Stomach (tissue), 4 donors: ENCODE measurements at regions not wholly inside any gene's neighbourhood (a gene's known extent, or its start where the extent isn't known, plus 50 kb on each side); places are given as distances from the start of the nearest gene placed in this dataset.

Experiments
- POLR2A ChIP-seq, 4 donors: fragments of 450-650 bp; IDR thresholded peaks; one replicate each; pipeline ENCODE4 v1.6.1; 2016; ENCODE audit warnings: antibody characterized with exemption in 4 of 4, control low read depth in 2 of 4, mild to moderate bottlenecking in 1 of 4, moderate library complexity in 1 of 4
- POLR2AphosphoS5 ChIP-seq, 3 donors: sonication (generic); formaldehyde crosslinking; IDR thresholded peaks; one replicate each; pipeline ENCODE4 v1.6.1; 2016; ENCODE audit warnings: antibody characterized with exemption in 3 of 3
- TF ChIP-seq, protein P1 (sequence below), 7 experiments: fragments of 450-650 bp in 4 of 7; fragments of 200-600 bp in 3 of 7; sonication (generic) in 3 of 7; IDR thresholded peaks; one replicate each; pipeline ENCODE4 v1.5.1; 2016 to 2019; ENCODE audit warnings: antibody characterized with exemption in 7 of 7, control low read depth in 2 of 7, mild to moderate bottlenecking in 1 of 7

DNA sequence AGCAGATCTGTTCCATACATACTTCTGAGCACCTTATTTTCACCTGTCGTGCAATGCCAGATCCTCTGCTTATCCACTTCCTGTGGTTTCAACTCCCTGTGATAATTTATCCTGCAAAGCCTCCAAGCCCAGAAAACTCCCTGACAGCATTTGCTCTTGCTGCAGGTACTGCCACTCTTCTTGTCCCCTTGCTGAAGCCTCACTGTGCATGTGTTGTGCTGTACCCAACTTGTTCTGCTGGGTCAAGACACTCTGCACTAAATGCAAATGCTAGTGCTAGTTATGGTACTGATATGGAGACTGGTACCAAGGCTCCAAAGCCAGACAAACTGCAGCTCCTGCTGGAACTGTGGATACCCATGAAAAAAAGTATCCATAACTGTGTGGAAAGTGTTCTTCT is 315.4 kb upstream of the MIR17HG start:
- TF ChIP-seq, protein P1, sequence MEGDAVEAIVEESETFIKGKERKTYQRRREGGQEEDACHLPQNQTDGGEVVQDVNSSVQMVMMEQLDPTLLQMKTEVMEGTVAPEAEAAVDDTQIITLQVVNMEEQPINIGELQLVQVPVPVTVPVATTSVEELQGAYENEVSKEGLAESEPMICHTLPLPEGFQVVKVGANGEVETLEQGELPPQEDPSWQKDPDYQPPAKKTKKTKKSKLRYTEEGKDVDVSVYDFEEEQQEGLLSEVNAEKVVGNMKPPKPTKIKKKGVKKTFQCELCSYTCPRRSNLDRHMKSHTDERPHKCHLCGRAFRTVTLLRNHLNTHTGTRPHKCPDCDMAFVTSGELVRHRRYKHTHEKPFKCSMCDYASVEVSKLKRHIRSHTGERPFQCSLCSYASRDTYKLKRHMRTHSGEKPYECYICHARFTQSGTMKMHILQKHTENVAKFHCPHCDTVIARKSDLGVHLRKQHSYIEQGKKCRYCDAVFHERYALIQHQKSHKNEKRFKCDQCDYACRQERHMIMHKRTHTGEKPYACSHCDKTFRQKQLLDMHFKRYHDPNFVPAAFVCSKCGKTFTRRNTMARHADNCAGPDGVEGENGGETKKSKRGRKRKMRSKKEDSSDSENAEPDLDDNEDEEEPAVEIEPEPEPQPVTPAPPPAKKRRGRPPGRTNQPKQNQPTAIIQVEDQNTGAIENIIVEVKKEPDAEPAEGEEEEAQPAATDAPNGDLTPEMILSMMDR (IDR thresholded peaks at IDR 0.05) = no peak
- no peak for TF ChIP-seq POLR2AphosphoS5 (IDR thresholded peaks at IDR 0.05)
- no peak for TF ChIP-seq POLR2A (IDR thresholded peaks at IDR 0.05)
